ENCODE measurements at regions not wholly inside any gene's neighbourhood (a gene's known extent, or its start where the extent isn't known, plus 50 kb on each side); places are given as distances from the start of the nearest gene placed in this dataset.

DNA sequence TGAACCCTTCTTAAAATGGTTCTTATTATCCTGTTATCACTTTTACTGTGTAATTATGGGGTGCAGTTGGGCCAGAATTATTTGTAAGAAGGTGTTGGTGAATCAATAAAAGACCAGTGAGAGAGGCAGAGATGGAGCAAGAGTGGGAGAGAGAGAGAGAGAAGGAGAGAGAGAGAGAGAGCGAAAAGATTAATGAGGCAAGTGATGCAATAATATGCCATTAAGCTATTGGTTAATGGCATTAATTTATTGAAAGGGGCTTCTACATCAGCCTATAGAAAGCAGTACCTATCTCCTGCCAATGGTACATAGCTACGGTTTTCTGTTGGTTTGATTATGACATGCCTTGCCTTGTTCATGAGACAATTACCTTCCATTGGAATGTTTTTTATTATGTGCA, 388.7 kb downstream of the RPS6KC1 start:
- TF ChIP-seq, protein P1, sequence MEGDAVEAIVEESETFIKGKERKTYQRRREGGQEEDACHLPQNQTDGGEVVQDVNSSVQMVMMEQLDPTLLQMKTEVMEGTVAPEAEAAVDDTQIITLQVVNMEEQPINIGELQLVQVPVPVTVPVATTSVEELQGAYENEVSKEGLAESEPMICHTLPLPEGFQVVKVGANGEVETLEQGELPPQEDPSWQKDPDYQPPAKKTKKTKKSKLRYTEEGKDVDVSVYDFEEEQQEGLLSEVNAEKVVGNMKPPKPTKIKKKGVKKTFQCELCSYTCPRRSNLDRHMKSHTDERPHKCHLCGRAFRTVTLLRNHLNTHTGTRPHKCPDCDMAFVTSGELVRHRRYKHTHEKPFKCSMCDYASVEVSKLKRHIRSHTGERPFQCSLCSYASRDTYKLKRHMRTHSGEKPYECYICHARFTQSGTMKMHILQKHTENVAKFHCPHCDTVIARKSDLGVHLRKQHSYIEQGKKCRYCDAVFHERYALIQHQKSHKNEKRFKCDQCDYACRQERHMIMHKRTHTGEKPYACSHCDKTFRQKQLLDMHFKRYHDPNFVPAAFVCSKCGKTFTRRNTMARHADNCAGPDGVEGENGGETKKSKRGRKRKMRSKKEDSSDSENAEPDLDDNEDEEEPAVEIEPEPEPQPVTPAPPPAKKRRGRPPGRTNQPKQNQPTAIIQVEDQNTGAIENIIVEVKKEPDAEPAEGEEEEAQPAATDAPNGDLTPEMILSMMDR (conservative IDR thresholded peaks at IDR 0.05) = no peak
- TF ChIP-seq ZFX (IDR thresholded peaks at IDR 0.05) = no peak
